AG20443 (cell line): ENCODE measurements at regions not wholly inside any gene's neighbourhood (a gene's known extent, or its start where the extent isn't known, plus 50 kb on each side); places are given as distances from the start of the nearest gene placed in this dataset.

Source experiments
- DNase-seq: peaks from one replicate; pipeline ENCODE4 v3.0.0; 2012; ENCODE audit warnings: low spot score, mixed read lengths

DNA sequence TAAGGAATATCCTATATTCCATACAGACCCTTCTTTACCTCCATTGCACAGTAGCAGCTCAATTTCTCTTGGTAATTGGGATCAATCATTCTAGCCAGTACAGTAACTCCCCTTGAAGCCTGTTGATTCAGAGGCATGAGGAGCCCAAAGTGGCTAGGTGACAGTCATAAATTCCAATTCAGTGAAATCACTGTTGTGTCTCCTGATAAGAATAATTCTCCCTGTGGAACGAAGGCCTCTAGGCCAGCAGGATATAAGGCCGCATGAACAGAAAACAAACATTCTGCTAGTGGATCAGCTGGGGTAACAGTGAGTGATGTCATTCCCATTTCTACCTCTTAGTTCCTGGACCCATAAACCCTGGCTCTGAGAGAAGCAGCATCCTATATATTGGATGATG lies 696.3 kb downstream of the NR2F2 start:
- no peak for DNase-seq

- no peak for DNase-seq
Measured at GRCh38 chr15:97027772-97028171, 697.3 kb downstream of the NR2F2 start.

GRCh38 chr15:97030251-97030650 lies 699.8 kb downstream of the NR2F2 start:
- DNase-seq: no peak

- DNase-seq: no peak
Measured at GRCh38 chr15:97036301-97036700, 705.8 kb downstream of the NR2F2 start.

- DNase-seq: no peak
Measured at GRCh38 chr15:97037080-97037479, 706.6 kb downstream of the NR2F2 start.

DNA sequence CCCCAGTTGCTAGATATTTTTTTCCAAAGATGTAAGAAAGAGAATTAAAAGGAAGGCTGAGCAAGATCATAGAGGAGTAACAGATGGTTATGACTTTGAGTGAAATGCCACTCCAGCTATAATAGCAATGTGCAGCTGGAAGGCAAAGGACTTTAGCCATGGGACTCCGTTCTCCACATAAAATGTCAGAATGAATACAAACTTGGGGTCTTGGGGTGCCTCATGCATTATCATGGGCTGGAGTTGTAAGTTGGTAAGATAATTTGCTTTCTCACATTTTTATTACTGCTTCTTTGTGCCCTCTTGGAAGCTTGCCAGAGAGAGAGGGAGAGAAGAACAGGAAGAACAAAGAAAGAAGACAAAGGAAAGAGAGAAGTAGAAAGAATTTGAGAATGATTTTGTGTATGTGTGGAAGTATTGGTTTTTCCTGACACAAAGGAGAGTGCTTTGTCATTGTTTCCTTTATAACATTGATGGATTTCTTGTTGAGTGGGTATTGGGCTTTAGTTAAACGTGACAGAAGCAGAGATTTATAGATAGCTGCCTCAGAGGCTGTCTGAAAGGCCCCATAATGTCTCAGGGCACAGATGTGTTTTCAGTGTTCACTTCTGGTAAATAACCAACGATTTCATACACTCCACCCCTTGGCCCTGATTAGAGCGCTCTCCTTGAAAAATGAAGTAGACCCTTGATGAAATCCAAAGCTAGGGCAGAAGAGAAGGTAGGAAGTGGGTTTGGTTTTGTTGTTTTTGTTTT lies 715.3 kb downstream of the NR2F2 start:
- DNase-seq: no peak

DNA sequence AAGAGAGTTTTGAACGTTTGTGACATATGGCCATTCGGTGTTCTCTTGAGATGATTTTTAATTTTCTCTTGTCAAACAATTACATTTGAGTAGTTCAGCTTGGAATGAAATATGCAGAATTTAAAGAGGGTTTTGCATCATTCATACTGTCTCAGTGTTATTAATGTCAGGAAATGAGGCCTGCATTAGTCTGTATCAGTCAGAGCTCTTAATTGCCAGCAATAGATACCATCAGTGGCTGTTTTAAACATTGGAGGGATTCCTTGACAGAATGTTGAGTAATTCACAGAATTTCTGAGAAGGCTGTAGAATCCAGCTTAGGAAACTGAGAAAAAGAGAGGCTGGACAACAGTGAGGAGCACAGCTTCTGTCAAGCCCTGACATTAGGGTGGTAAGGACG lies 722.0 kb downstream of the NR2F2 start:
- DNase-seq: no peak

GRCh38 chr15:97053635-97054034 lies 723.1 kb downstream of the NR2F2 start:
- no peak for DNase-seq

GRCh38 chr15:97057503-97057902 lies 727.0 kb downstream of the NR2F2 start:
- no peak for DNase-seq

DNA sequence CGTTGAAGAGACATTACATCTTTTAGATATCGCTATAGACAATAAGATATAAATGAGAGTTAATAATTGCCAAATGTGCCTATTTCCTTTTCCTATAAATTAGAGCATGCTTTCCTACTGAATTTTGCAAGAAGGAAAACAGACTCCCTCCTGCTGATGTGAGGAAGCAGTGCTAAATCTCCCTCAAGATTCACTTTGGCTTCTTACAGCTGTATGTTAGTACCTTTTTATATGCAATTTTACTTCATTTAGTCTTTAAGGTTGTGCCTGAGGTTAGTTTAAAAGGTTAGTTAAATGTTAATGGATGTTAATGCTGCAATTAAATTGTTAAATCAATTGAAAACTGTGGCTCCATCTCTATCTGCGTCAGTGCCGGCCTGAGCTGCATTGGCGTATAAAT lies 728.8 kb downstream of the NR2F2 start:
- no peak for DNase-seq

DNA sequence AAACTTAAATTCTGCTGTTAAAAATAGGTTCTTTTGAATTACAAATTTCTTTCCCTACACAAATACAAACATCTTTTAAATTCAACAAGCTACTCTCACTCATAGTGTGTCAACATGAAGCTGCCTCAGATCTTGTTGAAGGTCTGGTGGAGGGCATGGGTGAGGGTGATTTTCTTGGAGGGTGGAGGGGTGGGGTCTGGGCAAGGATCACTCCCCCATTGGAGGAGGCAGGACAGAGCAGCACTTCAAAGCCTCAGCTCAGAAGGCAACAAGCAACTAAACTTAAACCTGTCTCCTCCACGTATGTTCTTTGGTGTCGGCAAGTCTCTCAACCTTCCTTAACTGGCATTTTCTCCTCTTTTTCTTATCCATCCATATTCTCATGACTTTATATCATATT lies 730.9 kb downstream of the NR2F2 start:
- no peak for DNase-seq

DNA sequence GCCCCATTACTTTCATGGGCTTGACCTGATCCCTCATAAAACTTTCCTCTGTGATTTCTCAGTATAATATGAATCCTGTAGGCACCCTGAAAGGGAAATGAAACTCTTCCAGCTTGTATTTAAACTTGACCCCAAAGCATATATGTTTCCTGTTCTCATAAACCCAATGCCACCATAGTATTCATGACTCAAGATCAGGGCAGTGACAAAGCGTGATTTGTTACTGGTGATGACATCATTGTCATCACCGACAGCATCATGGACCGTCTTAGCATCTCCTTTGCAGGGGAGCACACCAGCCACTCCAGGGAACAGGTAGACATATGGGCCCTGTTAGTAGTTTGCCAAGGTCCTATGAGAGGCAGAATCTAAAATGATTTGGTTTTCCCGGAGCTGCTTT lies 741.2 kb downstream of the NR2F2 start:
- DNase-seq: no peak

- no peak for DNase-seq
Measured at GRCh38 chr15:97072545-97072944, 742.0 kb downstream of the NR2F2 start.

DNA sequence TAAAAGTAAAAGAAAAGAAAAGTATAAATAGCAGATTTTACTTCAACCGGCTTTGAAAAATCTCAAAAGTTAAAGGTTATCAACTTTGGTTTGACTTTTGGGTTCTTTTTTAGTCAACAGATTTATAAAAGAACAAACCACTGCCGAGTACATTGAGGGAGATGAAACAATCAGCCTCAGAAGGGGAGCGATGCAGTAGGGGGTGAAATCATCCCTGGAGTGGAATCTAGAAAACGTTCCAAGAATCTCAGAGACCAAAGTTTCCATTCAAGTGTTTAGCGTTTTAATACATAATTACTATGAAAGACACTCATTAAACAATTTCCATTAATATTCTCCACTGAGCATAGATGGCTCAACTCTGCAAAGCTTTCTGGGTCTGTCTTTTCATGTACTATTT lies 745.5 kb downstream of the NR2F2 start:
- no peak for DNase-seq

- DNase-seq: no peak
Measured at GRCh38 chr15:97077975-97078374, 747.5 kb downstream of the NR2F2 start.

DNA sequence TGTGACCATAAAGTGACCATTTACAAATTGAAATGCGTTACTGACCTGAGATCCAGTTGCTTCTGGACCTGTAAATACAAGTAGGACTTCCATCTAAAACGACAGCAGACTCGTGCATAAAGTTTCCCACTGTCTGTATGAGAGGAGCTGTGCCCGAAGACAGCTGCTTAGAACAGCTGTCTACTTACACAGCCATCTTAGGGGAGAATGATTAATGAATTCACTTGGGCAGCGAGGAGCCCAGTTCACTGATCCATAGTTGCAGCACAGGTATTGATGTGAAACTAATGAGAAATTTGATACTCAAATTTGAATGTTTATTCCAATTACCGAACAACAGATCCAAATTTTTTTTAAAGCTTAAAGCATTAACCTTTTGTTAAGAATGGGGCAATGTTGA lies 748.1 kb downstream of the NR2F2 start:
- no peak for DNase-seq

DNA sequence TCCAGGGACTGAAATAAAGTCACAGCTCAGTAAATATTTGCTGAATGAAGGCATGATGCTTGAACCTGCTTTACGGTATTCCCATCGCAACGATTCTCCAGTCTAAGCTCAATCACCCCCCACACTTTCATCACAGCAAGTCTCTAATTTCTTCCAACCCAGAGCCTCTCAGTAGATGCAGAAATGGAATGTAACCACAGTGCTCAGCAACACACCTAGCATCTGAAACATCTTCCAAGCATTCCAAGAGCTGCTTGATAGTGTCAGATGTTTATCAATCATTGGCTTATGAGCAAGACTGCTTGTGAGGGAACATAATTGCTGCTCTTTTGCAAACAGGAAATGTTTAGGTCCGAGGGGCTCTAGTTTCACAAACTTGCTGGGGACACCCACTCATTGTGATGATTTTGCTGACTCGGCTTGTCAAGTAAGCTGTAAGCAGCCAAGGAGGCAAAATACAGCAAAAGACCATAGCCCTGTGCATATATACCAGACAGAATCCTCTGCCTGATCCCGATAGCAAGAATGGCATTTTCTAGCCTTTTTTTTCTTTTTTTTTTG lies 751.2 kb downstream of the NR2F2 start:
- no peak for DNase-seq

GRCh38 chr15:97082830-97083229 lies 752.3 kb downstream of the NR2F2 start:
- no peak for DNase-seq

DNA sequence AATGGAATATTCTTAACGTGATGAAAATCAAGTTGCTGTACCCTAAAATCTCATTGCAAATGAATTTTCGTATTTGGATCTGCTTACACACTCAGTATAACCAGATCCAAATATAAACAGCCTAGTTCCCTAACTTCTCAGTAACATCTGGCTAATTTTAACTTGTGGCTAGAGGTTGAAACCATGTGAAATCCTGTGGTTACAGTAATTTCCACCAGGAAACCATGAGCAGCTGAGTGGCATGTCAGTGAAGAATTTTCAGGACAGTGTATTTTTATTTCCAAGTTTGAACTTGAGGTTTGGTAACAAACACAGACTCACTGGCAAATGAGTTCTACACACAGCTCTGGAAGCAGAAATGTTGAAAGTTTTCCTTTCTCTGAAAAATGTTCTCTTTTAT lies 754.1 kb downstream of the NR2F2 start:
- peak; percentile 8 for DNase-seq

DNA sequence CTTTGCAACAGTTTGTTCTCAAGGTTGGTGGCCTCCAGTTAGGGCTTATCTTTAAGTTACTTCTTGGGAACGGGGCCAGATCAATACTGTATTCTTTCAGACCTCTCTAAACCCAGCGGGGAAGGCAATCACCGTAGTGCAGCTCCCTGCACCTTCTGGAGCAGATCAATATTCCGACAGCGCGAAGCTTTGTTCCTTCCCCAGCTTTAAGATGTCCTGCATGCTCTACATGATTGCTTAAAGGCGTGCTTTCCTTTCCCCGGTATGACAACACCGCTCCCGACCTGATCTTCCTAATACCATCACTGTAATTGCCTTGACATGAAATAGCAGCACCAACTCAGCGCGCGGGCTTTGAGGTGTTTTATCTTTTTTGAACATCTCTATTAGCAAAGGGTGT lies 755.2 kb downstream of the NR2F2 start:
- no peak for DNase-seq

GRCh38 chr15:97087006-97087741 lies 756.7 kb downstream of the NR2F2 start:
- no peak for DNase-seq

GRCh38 chr15:97091093-97091492 lies 760.6 kb downstream of the NR2F2 start:
- DNase-seq: no peak

- DNase-seq: no peak
Measured at GRCh38 chr15:97092656-97093055, 762.2 kb downstream of the NR2F2 start.
